ENCODE measurements at regions not wholly inside any gene's neighbourhood (a gene's known extent, or its start where the extent isn't known, plus 50 kb on each side); places are given as distances from the start of the nearest gene placed in this dataset.

GRCh38 chr12:19749906-19750574, 310.7 kb downstream of the AEBP2 start:
- Mint-ChIP-seq H3K4me3 (ENCODE audit: low read depth) (no peak overlapping the region), H3K27me3 (ENCODE audit: low read depth) (no peaks in the 10 kb centered on the region), H3K27ac (no peak overlapping the region), H3K36me3 (ENCODE audit: low read depth) (no peaks in the 10 kb centered on the region), H3K4me1 (ENCODE audit: low read depth) (no peaks in the 10 kb centered on the region), H3K9me3 (peaks cover 35% of the 10 kb centered on the region)
- intact Hi-C loops (cut with micrococcal nuclease) = loop anchor here (10.0 kb wide), 1 partner anchor 145 kb away; no protein-coding TSS in a partner anchor
- no peak for DNase-seq (ENCODE audit: low spot score)

GRCh38 chr12:19751078-19751477, 311.8 kb downstream of the AEBP2 start:
- Mint-ChIP-seq H3K36me3 (ENCODE audit: low read depth) (no peaks in the 10 kb centered on the region), H3K4me1 (ENCODE audit: low read depth) (no peaks in the 10 kb centered on the region), H3K9me3 (peaks cover 35% of the 10 kb centered on the region), H3K4me3 (ENCODE audit: low read depth) (no peak overlapping the region), H3K27ac (no peak overlapping the region), H3K27me3 (ENCODE audit: low read depth) (no peaks in the 10 kb centered on the region)
- intact Hi-C loops (cut with micrococcal nuclease) = loop anchor here (10.0 kb wide), 1 partner anchor 144 kb away; no protein-coding TSS in a partner anchor
- DNase-seq (ENCODE audit: low spot score) = no peak

- Mint-ChIP-seq H3K4me3 (ENCODE audit: low read depth) (no peak overlapping the region), H3K27ac (no peak overlapping the region), H3K9me3 (peaks cover 35% of the 10 kb centered on the region), H3K36me3 (ENCODE audit: low read depth) (no peaks in the 10 kb centered on the region), H3K4me1 (ENCODE audit: low read depth) (peaks cover 2% of the 10 kb centered on the region), H3K27me3 (ENCODE audit: low read depth) (no peaks in the 10 kb centered on the region)
- DNase-seq (ENCODE audit: low spot score) = no peak
- intact Hi-C loops (cut with micrococcal nuclease) = loop anchor here (10.0 kb wide), 1 partner anchor 142 kb away; no protein-coding TSS in a partner anchor
Observed at GRCh38 chr12:19752712-19753111, 313.4 kb downstream of the AEBP2 start.

GRCh38 chr12:19755136-19755535, 315.8 kb downstream of the AEBP2 start:
- H3K27me3 Mint-ChIP-seq (ENCODE audit: low read depth) = no peaks in the 10 kb centered on the region
- no peak for DNase-seq (ENCODE audit: low spot score)
- H3K4me3 Mint-ChIP-seq (ENCODE audit: low read depth) = no peak overlapping the region
- H3K27ac Mint-ChIP-seq = no peak overlapping the region
- H3K4me1 Mint-ChIP-seq (ENCODE audit: low read depth) = peaks cover 9% of the 10 kb centered on the region
- no peaks in the 10 kb centered on the region for H3K36me3 Mint-ChIP-seq (ENCODE audit: low read depth)
- intact Hi-C loops (cut with micrococcal nuclease) = loop anchor here (5.0 to 10.0 kb wide), 2 partner anchors 47 to 140 kb away; no protein-coding TSS in a partner anchor
- peaks cover 23% of the 10 kb centered on the region for H3K9me3 Mint-ChIP-seq

- no peak overlapping the region for H3K4me3 Mint-ChIP-seq (ENCODE audit: low read depth)
- DNase-seq (ENCODE audit: low spot score) = no peak
- no peaks in the 10 kb centered on the region for H3K27me3 Mint-ChIP-seq (ENCODE audit: low read depth)
- peaks cover 14% of the 10 kb centered on the region for H3K4me1 Mint-ChIP-seq (ENCODE audit: low read depth)
- H3K27ac Mint-ChIP-seq = no peak overlapping the region
- no peaks in the 10 kb centered on the region for H3K36me3 Mint-ChIP-seq (ENCODE audit: low read depth)
- intact Hi-C loops (cut with micrococcal nuclease) = loop anchor here (1.0 to 10.0 kb wide), 3 partner anchors 45 to 137 kb away; no protein-coding TSS in a partner anchor
- H3K9me3 Mint-ChIP-seq = peaks cover 22% of the 10 kb centered on the region
Observed at GRCh38 chr12:19757317-19757877, 318.1 kb downstream of the AEBP2 start.

GRCh38 chr12:19759227-19759626, 319.9 kb downstream of the AEBP2 start:
- no peak overlapping the region for H3K4me3 Mint-ChIP-seq (ENCODE audit: low read depth)

GRCh38 chr12:19760611-19761010, 321.3 kb downstream of the AEBP2 start:
- Mint-ChIP-seq H3K27ac (no peak overlapping the region), H3K36me3 (ENCODE audit: low read depth) (no peaks in the 10 kb centered on the region), H3K9me3 (peaks cover 12% of the 10 kb centered on the region), H3K4me3 (ENCODE audit: low read depth) (no peak overlapping the region), H3K4me1 (ENCODE audit: low read depth) (peaks cover 15% of the 10 kb centered on the region), H3K27me3 (ENCODE audit: low read depth) (no peaks in the 10 kb centered on the region)
- no peak for DNase-seq (ENCODE audit: low spot score)
- intact Hi-C loops (cut with micrococcal nuclease) = no loop called here

More at GRCh38 chr12:19759227-19759626, 319.9 kb downstream of the AEBP2 start:
- Mint-ChIP-seq H3K4me1 (ENCODE audit: low read depth) (peaks cover 15% of the 10 kb centered on the region), H3K36me3 (ENCODE audit: low read depth) (no peaks in the 10 kb centered on the region), H3K27ac (no peak overlapping the region), H3K9me3 (peaks cover 8% of the 10 kb centered on the region), H3K27me3 (ENCODE audit: low read depth) (no peaks in the 10 kb centered on the region)
- no peak for DNase-seq (ENCODE audit: low spot score)
- intact Hi-C loops (cut with micrococcal nuclease) = loop anchor here (5.0 to 10.0 kb wide), 2 partner anchors 43 to 136 kb away; no protein-coding TSS in a partner anchor

GRCh38 chr12:19761463-19761862, 322.2 kb downstream of the AEBP2 start:
- Mint-ChIP-seq H3K9me3 (peaks cover 12% of the 10 kb centered on the region), H3K27me3 (ENCODE audit: low read depth) (no peaks in the 10 kb centered on the region), H3K4me3 (ENCODE audit: low read depth) (no peak overlapping the region), H3K27ac (no peak overlapping the region), H3K36me3 (ENCODE audit: low read depth) (no peaks in the 10 kb centered on the region), H3K4me1 (ENCODE audit: low read depth) (peaks cover 15% of the 10 kb centered on the region)
- no peak for DNase-seq (ENCODE audit: low spot score)
- intact Hi-C loops (cut with micrococcal nuclease) = no loop called here

GRCh38 chr12:19763488-19763887, 324.2 kb downstream of the AEBP2 start:
- Mint-ChIP-seq H3K9me3 (peaks cover 17% of the 10 kb centered on the region), H3K4me1 (ENCODE audit: low read depth) (peaks cover 10% of the 10 kb centered on the region), H3K4me3 (ENCODE audit: low read depth) (no peak overlapping the region), H3K36me3 (ENCODE audit: low read depth) (no peaks in the 10 kb centered on the region), H3K27me3 (ENCODE audit: low read depth) (no peaks in the 10 kb centered on the region), H3K27ac (no peak overlapping the region)
- intact Hi-C loops (cut with micrococcal nuclease) = no loop called here
- DNase-seq (ENCODE audit: low spot score) = no peak

- Mint-ChIP-seq H3K27me3 (ENCODE audit: low read depth) (no peaks in the 10 kb centered on the region), H3K27ac (no peak overlapping the region), H3K9me3 (peaks cover 17% of the 10 kb centered on the region), H3K36me3 (ENCODE audit: low read depth) (no peaks in the 10 kb centered on the region), H3K4me1 (ENCODE audit: low read depth) (peaks cover 7% of the 10 kb centered on the region), H3K4me3 (ENCODE audit: low read depth) (no peak overlapping the region)
- no peak for DNase-seq (ENCODE audit: low spot score)
- intact Hi-C loops (cut with micrococcal nuclease) = no loop called here
Observed at GRCh38 chr12:19764408-19764807, 325.1 kb downstream of the AEBP2 start.

- no peak overlapping the region for H3K4me3 Mint-ChIP-seq (ENCODE audit: low read depth)
- peaks cover 2% of the 10 kb centered on the region for H3K4me1 Mint-ChIP-seq (ENCODE audit: low read depth)
- peaks cover 14% of the 10 kb centered on the region for H3K9me3 Mint-ChIP-seq
- no peaks in the 10 kb centered on the region for H3K36me3 Mint-ChIP-seq (ENCODE audit: low read depth)
- intact Hi-C loops (cut with micrococcal nuclease) = no loop called here
- peaks cover 2% of the 10 kb centered on the region for H3K27me3 Mint-ChIP-seq (ENCODE audit: low read depth)
- H3K27ac Mint-ChIP-seq = no peak overlapping the region
- no peak for DNase-seq (ENCODE audit: low spot score)
Observed at GRCh38 chr12:19771858-19772257, 332.6 kb downstream of the AEBP2 start.

- no peak for DNase-seq (ENCODE audit: low spot score)
- no peak overlapping the region for H3K4me3 Mint-ChIP-seq (ENCODE audit: low read depth)
- H3K4me1 Mint-ChIP-seq (ENCODE audit: low read depth) = peaks cover 2% of the 10 kb centered on the region
- intact Hi-C loops (cut with micrococcal nuclease) = no loop called here
- H3K36me3 Mint-ChIP-seq (ENCODE audit: low read depth) = no peaks in the 10 kb centered on the region
- no peak overlapping the region for H3K27ac Mint-ChIP-seq
- H3K9me3 Mint-ChIP-seq = peaks cover 9% of the 10 kb centered on the region
- peaks cover 2% of the 10 kb centered on the region for H3K27me3 Mint-ChIP-seq (ENCODE audit: low read depth)
Observed at GRCh38 chr12:19772776-19773175, 333.5 kb downstream of the AEBP2 start.

- H3K4me3 Mint-ChIP-seq (ENCODE audit: low read depth) = no peak overlapping the region
- peaks cover 17% of the 10 kb centered on the region for H3K4me1 Mint-ChIP-seq (ENCODE audit: low read depth)
- DNase-seq (ENCODE audit: low spot score) = no peak
- H3K9me3 Mint-ChIP-seq = peaks cover 9% of the 10 kb centered on the region
- no peak overlapping the region for H3K27ac Mint-ChIP-seq
- intact Hi-C loops (cut with micrococcal nuclease) = no loop called here
- peaks cover 2% of the 10 kb centered on the region for H3K27me3 Mint-ChIP-seq (ENCODE audit: low read depth)
- no peaks in the 10 kb centered on the region for H3K36me3 Mint-ChIP-seq (ENCODE audit: low read depth)
Observed at GRCh38 chr12:19775241-19775640, 335.9 kb downstream of the AEBP2 start.
